ENCODE measurements at regions not wholly inside any gene's neighbourhood (a gene's known extent, or its start where the extent isn't known, plus 50 kb on each side); places are given as distances from the start of the nearest gene placed in this dataset.

- no peak for TF ChIP-seq GATA3 (IDR thresholded peaks at IDR 0.05; ENCODE audit: low read depth, low read length)
- TF ChIP-seq GATA2 (IDR thresholded peaks at IDR 0.05; ENCODE audit: low read depth, low read length): no peak
Measured at GRCh38 chr11:20211691-20212090, 51.4 kb upstream of the DBX1 start.
